Gastrocnemius medialis (tissue), 4 donors: ENCODE measurements at regions not wholly inside any gene's neighbourhood (a gene's known extent, or its start where the extent isn't known, plus 50 kb on each side); places are given as distances from the start of the nearest gene placed in this dataset.
"Not testable (repeated sequence)": the region's sequence is repeated elsewhere in the genome, so short reads cannot be mapped to it uniquely, and the experiment has no call there.

Experiments used
- POLR2A ChIP-seq, 2 donors: fragments of 450-650 bp; IDR thresholded peaks; one replicate each; pipeline ENCODE4 v1.6.1; 2017; ENCODE audit warnings: antibody characterized with exemption in 2 of 2, mild to moderate bottlenecking in 2 of 2, moderate library complexity in 2 of 2
- TF ChIP-seq, protein P1 (sequence below), 5 experiments: fragments of 450-650 bp in 3 of 5; fragments of 200-600 bp in 2 of 5; sonication (generic) in 2 of 5; IDR thresholded peaks in 4 of 5; conservative IDR thresholded peaks in 1 of 5; 1 replicate in 4 of 5; 2 replicates in 1 of 5; pipeline ENCODE4 v1.5.1; 2016 to 2019; ENCODE audit warnings: antibody characterized with exemption in 5 of 5, mild to moderate bottlenecking in 3 of 5, moderate library complexity in 3 of 5

DNA sequence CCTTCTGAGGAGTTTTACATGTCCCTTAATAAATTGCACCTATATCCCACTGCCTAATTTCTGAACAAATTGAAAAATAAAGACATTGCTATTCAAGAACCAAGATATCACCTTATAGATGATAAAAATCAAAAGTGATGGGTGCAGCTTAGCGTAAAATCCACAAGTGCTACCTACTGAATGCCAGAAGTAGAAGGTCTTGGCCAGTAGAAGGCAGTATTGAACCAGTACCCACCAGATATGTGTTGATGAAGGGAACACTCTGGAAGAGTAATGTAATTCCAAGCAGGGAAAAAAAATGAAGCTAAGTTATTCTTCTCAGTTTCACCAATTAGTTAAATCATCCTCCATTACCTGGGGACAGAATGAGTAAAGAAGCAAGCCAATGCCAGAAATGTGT, 125.5 kb downstream of the ZFY start:
- TF ChIP-seq POLR2A (IDR thresholded peaks at IDR 0.05): not testable (repeated sequence)
- TF ChIP-seq, protein P1, sequence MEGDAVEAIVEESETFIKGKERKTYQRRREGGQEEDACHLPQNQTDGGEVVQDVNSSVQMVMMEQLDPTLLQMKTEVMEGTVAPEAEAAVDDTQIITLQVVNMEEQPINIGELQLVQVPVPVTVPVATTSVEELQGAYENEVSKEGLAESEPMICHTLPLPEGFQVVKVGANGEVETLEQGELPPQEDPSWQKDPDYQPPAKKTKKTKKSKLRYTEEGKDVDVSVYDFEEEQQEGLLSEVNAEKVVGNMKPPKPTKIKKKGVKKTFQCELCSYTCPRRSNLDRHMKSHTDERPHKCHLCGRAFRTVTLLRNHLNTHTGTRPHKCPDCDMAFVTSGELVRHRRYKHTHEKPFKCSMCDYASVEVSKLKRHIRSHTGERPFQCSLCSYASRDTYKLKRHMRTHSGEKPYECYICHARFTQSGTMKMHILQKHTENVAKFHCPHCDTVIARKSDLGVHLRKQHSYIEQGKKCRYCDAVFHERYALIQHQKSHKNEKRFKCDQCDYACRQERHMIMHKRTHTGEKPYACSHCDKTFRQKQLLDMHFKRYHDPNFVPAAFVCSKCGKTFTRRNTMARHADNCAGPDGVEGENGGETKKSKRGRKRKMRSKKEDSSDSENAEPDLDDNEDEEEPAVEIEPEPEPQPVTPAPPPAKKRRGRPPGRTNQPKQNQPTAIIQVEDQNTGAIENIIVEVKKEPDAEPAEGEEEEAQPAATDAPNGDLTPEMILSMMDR (IDR thresholded peaks at IDR 0.05 in 4 of 5, conservative IDR thresholded peaks at IDR 0.05 in 1 of 5): not testable (repeated sequence)
